ENCODE measurements at regions not wholly inside any gene's neighbourhood (a gene's known extent, or its start where the extent isn't known, plus 50 kb on each side); places are given as distances from the start of the nearest gene placed in this dataset.

- ATAC-seq (no peak), DNase-seq (ENCODE audit: low spot score) (no peak), FAIRE-seq (no peak)
- Histone ChIP-seq H3K9ac (ENCODE audit: insufficient read depth, low read depth, low read length) (no peak overlapping the region), H4K20me1 (ENCODE audit: insufficient read depth, low read length) (no peaks in the 10 kb centered on the region), H2AFZ (ENCODE audit: low read length) (no peak overlapping the region), H3K4me2 (ENCODE audit: low read depth, low read length) (no peak overlapping the region), H3K27ac (ENCODE audit: extremely low read length, insufficient read depth, low read length) (no peak overlapping the region), H3K9me3 (ENCODE audit: low read length) (no peaks in the 10 kb centered on the region), H3K79me2 (ENCODE audit: insufficient read depth, low read length) (no peaks in the 10 kb centered on the region), H3K4me3 (replicated peaks in 1 of 3; ENCODE audit: insufficient read depth in 1 of 3, low read depth in 2 of 3, low read length in 3 of 3) (no peak overlapping the region), H3K4me1 (ENCODE audit: insufficient read depth, low read length) (no peaks in the 10 kb centered on the region), H3K36me3 (replicated peaks in 1 of 2; ENCODE audit: control insufficient read depth in 1 of 2, insufficient read depth in 2 of 2, low read length in 2 of 2) (no peaks in the 10 kb centered on the region), H3K27me3 (ENCODE audit: control insufficient read depth in 1 of 2, insufficient read depth in 2 of 2, low read length in 2 of 2) (no peaks in the 10 kb centered on the region)
- no TSS peak for BruUV-seq (replicated peaks)
- CTCF ChIA-PET (ENCODE audit: low intra/inter-chr PET ratio, low total read pairs), result no interaction called here
- in situ Hi-C loops (cut with HindIII; ENCODE audit: extremely low pct_ligation_motif_present, low pct_unique_long_range_greater_than_20kb), result no loop called here
- TF ChIP-seq FIP1L1 (IDR thresholded peaks at IDR 0.05; ENCODE audit: borderline replicate concordance, insufficient read depth, low read depth, low read length), result no peak
- no peak for TF ChIP-seq ATF7 (IDR thresholded peaks at IDR 0.05)
- TF ChIP-seq ATF7 (CRISPR knock-in tag; IDR thresholded peaks at IDR 0.05), result no peak
- TF ChIP-seq RFXANK (CRISPR knock-in tag; IDR thresholded peaks at IDR 0.05), result no peak
- no peak for TF ChIP-seq TFDP2 (CRISPR knock-in tag; IDR thresholded peaks at IDR 0.05)
- TF ChIP-seq KAT8 (CRISPR knock-in tag; IDR thresholded peaks at IDR 0.05), result no peak
- TF ChIP-seq ZNF782 (CRISPR knock-in tag; IDR thresholded peaks at IDR 0.05; ENCODE audit: borderline replicate concordance), result no peak
- TF ChIP-seq TMF1 (CRISPR knock-in tag; IDR thresholded peaks at IDR 0.05; ENCODE audit: low read depth), result no peak
- TF ChIP-seq SP5 (CRISPR knock-in tag; IDR thresholded peaks at IDR 0.05; ENCODE audit: borderline replicate concordance, low read depth), result no peak
- no peak for TF ChIP-seq ZNF569 (CRISPR knock-in tag; IDR thresholded peaks at IDR 0.05; ENCODE audit: borderline replicate concordance)
- TF ChIP-seq REPIN1 (CRISPR knock-in tag; IDR thresholded peaks at IDR 0.05; ENCODE audit: borderline replicate concordance, low read depth), result no peak
- TF ChIP-seq ZNF879 (CRISPR knock-in tag; IDR thresholded peaks at IDR 0.05), result no peak
- TF ChIP-seq PRMT3 (CRISPR knock-in tag; IDR thresholded peaks at IDR 0.05; ENCODE audit: borderline replicate concordance, low read depth), result no peak
- TF ChIP-seq PCBP1 (IDR thresholded peaks at IDR 0.05; ENCODE audit: borderline replicate concordance, low read depth, low read length), result no peak
- TF ChIP-seq JDP2 (CRISPR knock-in tag; IDR thresholded peaks at IDR 0.05; ENCODE audit: borderline replicate concordance), result no peak
- TF ChIP-seq TSC22D2 (CRISPR knock-in tag; IDR thresholded peaks at IDR 0.05; ENCODE audit: borderline replicate concordance), result no peak
- TF ChIP-seq ZHX1 (CRISPR knock-in tag; IDR thresholded peaks at IDR 0.05; ENCODE audit: low read depth), result no peak
- TF ChIP-seq ZNF136 (CRISPR knock-in tag; IDR thresholded peaks at IDR 0.05; ENCODE audit: low read depth), result no peak
- TF ChIP-seq CREB3 (CRISPR knock-in tag; IDR thresholded peaks at IDR 0.05), result no peak
- TF ChIP-seq MTA1 (CRISPR knock-in tag; IDR thresholded peaks at IDR 0.05; ENCODE audit: borderline replicate concordance), result no peak
- no peak for TF ChIP-seq SRY (CRISPR knock-in tag; IDR thresholded peaks at IDR 0.05)
- POLR2A ChIA-PET, result no interaction called here
- WGBS (ENCODE audit: low lambda C conversion rate), result 4% methylated on average over 6 of the region's 6 CpGs
- intact Hi-C loops (cut with micrococcal nuclease; ENCODE audit: unreplicated experiment), result no loop called here
Measured at GRCh38 chr1:198833706-198834503, 195.1 kb downstream of the PTPRC start.
